ENCODE measurements at regions not wholly inside any gene's neighbourhood (a gene's known extent, or its start where the extent isn't known, plus 50 kb on each side); places are given as distances from the start of the nearest gene placed in this dataset.

- no peak for TF ChIP-seq CTCF (IDR thresholded peaks at IDR 0.05 in 2 of 3, conservative IDR thresholded peaks at IDR 0.05 in 1 of 3; ENCODE audit: borderline replicate concordance in 1 of 3, insufficient read depth in 1 of 3, low read depth in 2 of 3, low read length in 2 of 3)
- no peak for TF ChIP-seq ZFX (IDR thresholded peaks at IDR 0.05)
- TF ChIP-seq POLR2A (IDR thresholded peaks at IDR 0.05; ENCODE audit: borderline replicate concordance, extremely low read depth, insufficient read depth, insufficient read length): no peak
Observed at GRCh38 chr9:108609897-108610253, 245.9 kb downstream of the ACTL7B start.

All from HCT116 (cell line).